ENCODE measurements at regions not wholly inside any gene's neighbourhood (a gene's known extent, or its start where the extent isn't known, plus 50 kb on each side); places are given as distances from the start of the nearest gene placed in this dataset.

- no peak for DNase-seq
Observed at GRCh38 chr5:52504584-52505240, 283.0 kb upstream of the ITGA1 start.

GRCh38 chr5:52517667-52518066, 270.0 kb upstream of the ITGA1 start:
- no peak for DNase-seq

GRCh38 chr5:52520171-52520570, 267.5 kb upstream of the ITGA1 start:
- no peak for DNase-seq

- no peak for DNase-seq
Observed at GRCh38 chr5:52521236-52521635, 266.5 kb upstream of the ITGA1 start.

GRCh38 chr5:52523701-52524100, 264.0 kb upstream of the ITGA1 start:
- no peak for DNase-seq

- no peak for DNase-seq
Observed at GRCh38 chr5:52531105-52531504, 256.6 kb upstream of the ITGA1 start.

GRCh38 chr5:52543594-52543993, 244.1 kb upstream of the ITGA1 start:
- DNase-seq = no peak

- DNase-seq = no peak
Observed at GRCh38 chr5:52544738-52545137, 243.0 kb upstream of the ITGA1 start.

- no peak for DNase-seq
Observed at GRCh38 chr5:52554293-52554692, 233.4 kb upstream of the ITGA1 start.

- no peak for DNase-seq
Observed at GRCh38 chr5:52560366-52560765, 227.3 kb upstream of the ITGA1 start.

- no peak for DNase-seq
Observed at GRCh38 chr5:52562473-52562872, 225.2 kb upstream of the ITGA1 start.

- no peak for DNase-seq
Observed at GRCh38 chr5:52564587-52564986, 223.1 kb upstream of the ITGA1 start.

GRCh38 chr5:52577546-52577945, 210.2 kb upstream of the ITGA1 start:
- no peak for DNase-seq

- DNase-seq = no peak
Observed at GRCh38 chr5:52579391-52579790, 208.3 kb upstream of the ITGA1 start.

GRCh38 chr5:52580921-52581320, 206.8 kb upstream of the ITGA1 start:
- DNase-seq = no peak

GRCh38 chr5:52582313-52582712, 205.4 kb upstream of the ITGA1 start:
- DNase-seq = no peak

- DNase-seq = no peak
Observed at GRCh38 chr5:52587131-52587530, 200.6 kb upstream of the ITGA1 start.

GRCh38 chr5:52597625-52598024, 190.1 kb upstream of the ITGA1 start:
- DNase-seq = no peak

- DNase-seq = no peak
Observed at GRCh38 chr5:52598968-52599367, 188.7 kb upstream of the ITGA1 start.

GRCh38 chr5:52603778-52604554, 183.8 kb upstream of the ITGA1 start:
- DNase-seq = no peak

- DNase-seq = no peak
Observed at GRCh38 chr5:52605317-52606313, 182.1 kb upstream of the ITGA1 start.

GRCh38 chr5:52607227-52607824, 180.4 kb upstream of the ITGA1 start:
- no peak for DNase-seq

- DNase-seq = no peak
Observed at GRCh38 chr5:52620315-52620714, 167.4 kb upstream of the ITGA1 start.

Data from bone marrow (tissue), 2 donors.